Liver (tissue), 8 donors: ENCODE measurements at regions not wholly inside any gene's neighbourhood (a gene's known extent, or its start where the extent isn't known, plus 50 kb on each side); places are given as distances from the start of the nearest gene placed in this dataset.

ENCODE experiments used
- DNase-seq: peaks from one replicate; pipeline ENCODE4 v3.0.0-alpha.2; 2017; ENCODE audit warnings: low spot score
- H3K27ac ChIP-seq, 2 donors: one replicate each; pipeline ENCODE4 v1.7.0; 2013; ENCODE audit warnings: inconsistent platforms in 2 of 2, low read length in 2 of 2, control low read depth in 1 of 2, low read depth in 1 of 2, mild to moderate bottlenecking in 1 of 2
- H3K27me3 ChIP-seq, 4 donors: one replicate each; pipeline versions ENCODE4 v1.6.1 to v1.7.0; 2013; ENCODE audit warnings: low read length in 3 of 4, inconsistent platforms in 1 of 4, mild to moderate bottlenecking in 1 of 4, moderate library complexity in 1 of 4; ENCODE audit not compliant: control insufficient read depth in 4 of 4, insufficient read depth in 4 of 4
- H3K36me3 ChIP-seq, 4 donors: one replicate each; pipeline versions ENCODE4 v1.6.1 to v1.7.0; 2013; ENCODE audit warnings: low read length in 3 of 4, mild to moderate bottlenecking in 3 of 4, low read depth in 1 of 4, moderate library complexity in 1 of 4; ENCODE audit not compliant: control insufficient read depth in 4 of 4, insufficient read depth in 3 of 4
- H3K4me1 ChIP-seq, 4 donors: one replicate each; pipeline versions ENCODE4 v1.6.1 to v1.7.0; 2013; ENCODE audit warnings: low read length in 3 of 4, mild to moderate bottlenecking in 3 of 4, moderate library complexity in 1 of 4; ENCODE audit not compliant: control insufficient read depth in 4 of 4, insufficient read depth in 4 of 4
- H3K4me3 ChIP-seq, 3 donors: one replicate each; pipeline versions ENCODE4 v1.6.1 to v1.7.0; 2013; ENCODE audit warnings: low read length in 3 of 3, control low read depth in 1 of 3, low read depth in 1 of 3, mild to moderate bottlenecking in 1 of 3
- H3K9ac ChIP-seq, 2 donors: one replicate each; pipeline ENCODE4 v1.7.0; 2013; ENCODE audit warnings: low read length in 2 of 2, mild to moderate bottlenecking in 2 of 2, moderate library complexity in 2 of 2, control low read depth in 1 of 2, low read depth in 1 of 2
- H3K9me3 ChIP-seq, 4 donors: one replicate each; pipeline versions ENCODE4 v1.6.1 to v1.7.0; 2013; ENCODE audit warnings: low read length in 3 of 4; ENCODE audit not compliant: control insufficient read depth in 4 of 4
- ATF3 ChIP-seq: IDR thresholded peaks from 2 replicates; pipeline ENCODE4 v1.6.1; 2016; ENCODE audit warnings: antibody characterized with exemption
- CTCF ChIP-seq: fragments of 150-350 bp; IDR thresholded peaks from 2 replicates; pipeline ENCODE4 v1.5.1; 2017; ENCODE audit warnings: improper control_type of control experiment, low read depth, low read length; ENCODE audit not compliant: missing input control
- EGR1 ChIP-seq, 2 donors: IDR thresholded peaks; 2 replicates each; pipeline ENCODE4 v1.6.1; 2016 to 2018; ENCODE audit warnings: antibody characterized with exemption in 2 of 2, low read depth in 2 of 2
- FOXA1 ChIP-seq: IDR thresholded peaks from 2 replicates; pipeline ENCODE4 v1.6.1; 2016; ENCODE audit warnings: antibody characterized with exemption
- GABPA ChIP-seq, 2 donors: IDR thresholded peaks in 1 of 2; conservative IDR thresholded peaks in 1 of 2; 2 replicates each; pipeline ENCODE4 v1.6.1; 2016; ENCODE audit warnings: antibody characterized with exemption in 2 of 2, mild to moderate bottlenecking in 1 of 2, moderate library complexity in 1 of 2
- HNF4A ChIP-seq, 2 donors: conservative IDR thresholded peaks; 2 replicates each; pipeline ENCODE4 v1.6.1; 2016; ENCODE audit warnings: antibody characterized with exemption in 2 of 2, mild to moderate bottlenecking in 2 of 2
- HNF4G ChIP-seq: IDR thresholded peaks from 2 replicates; pipeline ENCODE4 v1.6.1; 2016; ENCODE audit warnings: antibody characterized with exemption
- NR2F2 ChIP-seq: IDR thresholded peaks from 2 replicates; pipeline ENCODE4 v1.6.1; 2016; ENCODE audit warnings: antibody characterized with exemption
- RAD21 ChIP-seq, 2 donors: IDR thresholded peaks; 2 replicates each; pipeline ENCODE4 v1.6.1; 2016; ENCODE audit warnings: antibody characterized with exemption in 2 of 2, mild to moderate bottlenecking in 2 of 2
- RXRA ChIP-seq, 2 donors: IDR thresholded peaks; 2 replicates each; pipeline ENCODE4 v1.6.1; 2017 to 2018; ENCODE audit warnings: antibody characterized with exemption in 2 of 2, mild to moderate bottlenecking in 1 of 2
- TAF1 ChIP-seq: conservative IDR thresholded peaks from 2 replicates; pipeline ENCODE4 v1.6.1; 2016; ENCODE audit warnings: antibody characterized with exemption, mild to moderate bottlenecking
- YY1 ChIP-seq: IDR thresholded peaks from 2 replicates; pipeline ENCODE4 v1.6.1; 2016; ENCODE audit warnings: antibody characterized with exemption, mild to moderate bottlenecking
- ZBTB33 ChIP-seq: IDR thresholded peaks from 2 replicates; pipeline ENCODE4 v1.6.1; 2016; ENCODE audit warnings: antibody characterized with exemption
- WGBS: extraction: QIAGEN DNeasy Blood & Tissue Kit; methylation state at CpG from one replicate; pipeline ENCODE4 v1.1.7; 2013; 5-methylcytosine and 5-hydroxymethylcytosine counted together
- TF ChIP-seq, protein P1 (sequence below): IDR thresholded peaks from 2 replicates; pipeline ENCODE4 v1.6.1; 2016; ENCODE audit warnings: antibody characterized with exemption, mild to moderate bottlenecking
- donor health status: healthy.
- donor health status: healthy.
- donor health status: healthy.
- donor health status: healthy.
- donor health status: healthy.

DNA sequence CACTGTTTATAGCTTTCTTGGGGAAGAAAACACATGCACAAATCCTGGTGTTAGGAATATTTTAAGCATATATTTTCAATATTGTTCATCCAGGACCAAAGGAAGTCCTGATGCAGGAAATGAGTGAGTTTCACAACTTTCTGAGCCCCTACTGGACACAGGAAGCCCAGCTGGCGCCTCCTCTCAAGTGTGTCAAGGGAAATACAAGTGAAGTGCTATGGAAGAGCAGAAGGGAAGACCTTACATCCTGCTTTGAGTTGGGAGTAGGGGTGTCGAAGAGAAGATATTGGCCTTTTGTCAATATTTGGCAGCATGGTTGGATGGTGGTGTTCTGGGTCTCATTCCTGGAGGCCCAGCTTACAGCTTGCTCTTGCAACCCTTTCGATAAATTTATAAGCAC, 66.1 kb upstream of the ZDHHC17 start:
- no peak for DNase-seq
- H3K4me3 ChIP-seq = no peak overlapping the region
- no peak overlapping the region for H3K27ac ChIP-seq
- WGBS = 82% methylated on average over 3 of the region's 3 CpGs
- no peaks in the 10 kb centered on the region for H3K4me1 ChIP-seq
- TF ChIP-seq HNF4G (no peak), NR2F2 (no peak), GABPA (IDR thresholded peaks at IDR 0.05 in 1 of 2, conservative IDR thresholded peaks at IDR 0.05 in 1 of 2) (no peak), FOXA1 (no peak), HNF4A (conservative IDR thresholded peaks at IDR 0.05) (no peak), CTCF (no peak), TAF1 (no peak), EGR1 (IDR thresholded peaks at IDR 0.05; ENCODE audit: low read depth in 2 of 2) (no peak)
- TF ChIP-seq, protein P1, sequence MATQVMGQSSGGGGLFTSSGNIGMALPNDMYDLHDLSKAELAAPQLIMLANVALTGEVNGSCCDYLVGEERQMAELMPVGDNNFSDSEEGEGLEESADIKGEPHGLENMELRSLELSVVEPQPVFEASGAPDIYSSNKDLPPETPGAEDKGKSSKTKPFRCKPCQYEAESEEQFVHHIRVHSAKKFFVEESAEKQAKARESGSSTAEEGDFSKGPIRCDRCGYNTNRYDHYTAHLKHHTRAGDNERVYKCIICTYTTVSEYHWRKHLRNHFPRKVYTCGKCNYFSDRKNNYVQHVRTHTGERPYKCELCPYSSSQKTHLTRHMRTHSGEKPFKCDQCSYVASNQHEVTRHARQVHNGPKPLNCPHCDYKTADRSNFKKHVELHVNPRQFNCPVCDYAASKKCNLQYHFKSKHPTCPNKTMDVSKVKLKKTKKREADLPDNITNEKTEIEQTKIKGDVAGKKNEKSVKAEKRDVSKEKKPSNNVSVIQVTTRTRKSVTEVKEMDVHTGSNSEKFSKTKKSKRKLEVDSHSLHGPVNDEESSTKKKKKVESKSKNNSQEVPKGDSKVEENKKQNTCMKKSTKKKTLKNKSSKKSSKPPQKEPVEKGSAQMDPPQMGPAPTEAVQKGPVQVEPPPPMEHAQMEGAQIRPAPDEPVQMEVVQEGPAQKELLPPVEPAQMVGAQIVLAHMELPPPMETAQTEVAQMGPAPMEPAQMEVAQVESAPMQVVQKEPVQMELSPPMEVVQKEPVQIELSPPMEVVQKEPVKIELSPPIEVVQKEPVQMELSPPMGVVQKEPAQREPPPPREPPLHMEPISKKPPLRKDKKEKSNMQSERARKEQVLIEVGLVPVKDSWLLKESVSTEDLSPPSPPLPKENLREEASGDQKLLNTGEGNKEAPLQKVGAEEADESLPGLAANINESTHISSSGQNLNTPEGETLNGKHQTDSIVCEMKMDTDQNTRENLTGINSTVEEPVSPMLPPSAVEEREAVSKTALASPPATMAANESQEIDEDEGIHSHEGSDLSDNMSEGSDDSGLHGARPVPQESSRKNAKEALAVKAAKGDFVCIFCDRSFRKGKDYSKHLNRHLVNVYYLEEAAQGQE = no peak
- H3K27me3 ChIP-seq = no peaks in the 10 kb centered on the region
- no peaks in the 10 kb centered on the region for H3K36me3 ChIP-seq
- H3K9ac ChIP-seq = no peak overlapping the region
- H3K9me3 ChIP-seq = no peaks in the 10 kb centered on the region

- H3K9ac ChIP-seq = no peak overlapping the region
- DNase-seq = no peak
- no peaks in the 10 kb centered on the region for H3K27me3 ChIP-seq
- H3K27ac ChIP-seq = no peak overlapping the region
- TF ChIP-seq CTCF = no peak
- no peaks in the 10 kb centered on the region for H3K9me3 ChIP-seq
- H3K4me3 ChIP-seq = no peak overlapping the region
- 97% methylated on average over 1 of the region's 1 CpG for whole genome bisulfite sequencing
- no peaks in the 10 kb centered on the region for H3K36me3 ChIP-seq
- H3K4me1 ChIP-seq = no peaks in the 10 kb centered on the region
These were observed 65.6 kb upstream of the ZDHHC17 start for GRCh38 chr12:76698316-76698715.

- Histone ChIP-seq H3K27me3 (no peaks in the 10 kb centered on the region), H3K27ac (no peak overlapping the region), H3K36me3 (no peaks in the 10 kb centered on the region), H3K9me3 (no peaks in the 10 kb centered on the region), H3K4me1 (no peaks in the 10 kb centered on the region), H3K9ac (no peak overlapping the region), H3K4me3 (no peak overlapping the region)
- WGBS = 83% methylated on average over 7 of the region's 7 CpGs
- no peak for DNase-seq
- TF ChIP-seq TAF1 = no peak
- TF ChIP-seq ZBTB33 = no peak
- TF ChIP-seq, protein P1 = no peak
- TF ChIP-seq RAD21 (IDR thresholded peaks at IDR 0.05) = no peak
- no peak for TF ChIP-seq YY1
- TF ChIP-seq ATF3 = no peak
- TF ChIP-seq HNF4A (conservative IDR thresholded peaks at IDR 0.05) = no peak
- no peak for TF ChIP-seq FOXA1
- no peak for TF ChIP-seq NR2F2
- no peak for TF ChIP-seq RXRA (IDR thresholded peaks at IDR 0.05)
These were observed 64.9 kb upstream of the ZDHHC17 start for GRCh38 chr12:76698966-76699365.
